ENCODE measurements at regions not wholly inside any gene's neighbourhood (a gene's known extent, or its start where the extent isn't known, plus 50 kb on each side); places are given as distances from the start of the nearest gene placed in this dataset.

DNA sequence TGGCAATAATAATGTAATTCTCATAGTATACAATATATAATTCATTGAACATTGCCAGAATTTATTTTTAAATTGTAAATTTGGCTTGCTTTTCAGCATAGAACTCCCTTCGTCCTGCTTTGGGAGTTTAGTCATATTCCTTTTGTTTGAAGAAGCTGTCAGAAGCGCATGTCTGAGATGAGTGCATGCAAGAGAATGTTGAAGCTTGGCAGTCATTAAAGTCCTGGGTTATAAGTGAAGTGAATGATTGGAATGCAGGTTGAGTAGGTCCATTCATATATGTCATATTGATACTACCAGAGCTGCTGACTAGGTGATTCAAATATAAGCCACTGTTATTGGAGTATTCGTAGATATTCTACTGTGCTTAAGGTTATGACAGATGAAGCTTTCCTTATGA, 243.6 kb upstream of the MDFIC2 start:
- TF ChIP-seq CC2D1A (IDR thresholded peaks at IDR 0.05) (no peak), RBM22 (IDR thresholded peaks at IDR 0.05; ENCODE audit: low read depth, low read length, poor library complexity, severe bottlenecking) (no peak), XRCC5 (IDR thresholded peaks at IDR 0.05; ENCODE audit: low read depth, low read length) (no peak), KDM1A (IDR thresholded peaks at IDR 0.05) (no peak), PHF8 (IDR thresholded peaks at IDR 0.05; ENCODE audit: borderline replicate concordance, low read length) (no peak), HDGF (IDR thresholded peaks at IDR 0.05) (no peak), FOS (IDR thresholded peaks at IDR 0.05; ENCODE audit: extremely low read depth, insufficient read length) (no peak), ELF1 (tag; IDR thresholded peaks at IDR 0.05) (no peak)
- TF ChIP-seq, protein P1, sequence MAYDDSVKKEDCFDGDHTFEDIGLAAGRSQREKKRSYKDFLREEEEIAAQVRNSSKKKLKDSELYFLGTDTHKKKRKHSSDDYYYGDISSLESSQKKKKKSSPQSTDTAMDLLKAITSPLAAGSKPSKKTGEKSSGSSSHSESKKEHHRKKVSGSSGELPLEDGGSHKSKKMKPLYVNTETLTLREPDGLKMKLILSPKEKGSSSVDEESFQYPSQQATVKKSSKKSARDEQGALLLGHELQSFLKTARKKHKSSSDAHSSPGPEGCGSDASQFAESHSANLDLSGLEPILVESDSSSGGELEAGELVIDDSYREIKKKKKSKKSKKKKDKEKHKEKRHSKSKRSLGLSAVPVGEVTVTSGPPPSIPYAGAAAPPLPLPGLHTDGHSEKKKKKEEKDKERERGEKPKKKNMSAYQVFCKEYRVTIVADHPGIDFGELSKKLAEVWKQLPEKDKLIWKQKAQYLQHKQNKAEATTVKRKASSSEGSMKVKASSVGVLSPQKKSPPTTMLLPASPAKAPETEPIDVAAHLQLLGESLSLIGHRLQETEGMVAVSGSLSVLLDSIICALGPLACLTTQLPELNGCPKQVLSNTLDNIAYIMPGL (CRISPR knock-in tag; IDR thresholded peaks at IDR 0.05) = no peak
- TF ChIP-seq, protein P2, sequence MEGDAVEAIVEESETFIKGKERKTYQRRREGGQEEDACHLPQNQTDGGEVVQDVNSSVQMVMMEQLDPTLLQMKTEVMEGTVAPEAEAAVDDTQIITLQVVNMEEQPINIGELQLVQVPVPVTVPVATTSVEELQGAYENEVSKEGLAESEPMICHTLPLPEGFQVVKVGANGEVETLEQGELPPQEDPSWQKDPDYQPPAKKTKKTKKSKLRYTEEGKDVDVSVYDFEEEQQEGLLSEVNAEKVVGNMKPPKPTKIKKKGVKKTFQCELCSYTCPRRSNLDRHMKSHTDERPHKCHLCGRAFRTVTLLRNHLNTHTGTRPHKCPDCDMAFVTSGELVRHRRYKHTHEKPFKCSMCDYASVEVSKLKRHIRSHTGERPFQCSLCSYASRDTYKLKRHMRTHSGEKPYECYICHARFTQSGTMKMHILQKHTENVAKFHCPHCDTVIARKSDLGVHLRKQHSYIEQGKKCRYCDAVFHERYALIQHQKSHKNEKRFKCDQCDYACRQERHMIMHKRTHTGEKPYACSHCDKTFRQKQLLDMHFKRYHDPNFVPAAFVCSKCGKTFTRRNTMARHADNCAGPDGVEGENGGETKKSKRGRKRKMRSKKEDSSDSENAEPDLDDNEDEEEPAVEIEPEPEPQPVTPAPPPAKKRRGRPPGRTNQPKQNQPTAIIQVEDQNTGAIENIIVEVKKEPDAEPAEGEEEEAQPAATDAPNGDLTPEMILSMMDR (IDR thresholded peaks at IDR 0.05 in 2 of 3, conservative IDR thresholded peaks at IDR 0.05 in 1 of 3; ENCODE audit: insufficient read depth in 2 of 3, low read depth in 1 of 3, low read length in 3 of 3) = no peak
- TF ChIP-seq, protein P3, sequence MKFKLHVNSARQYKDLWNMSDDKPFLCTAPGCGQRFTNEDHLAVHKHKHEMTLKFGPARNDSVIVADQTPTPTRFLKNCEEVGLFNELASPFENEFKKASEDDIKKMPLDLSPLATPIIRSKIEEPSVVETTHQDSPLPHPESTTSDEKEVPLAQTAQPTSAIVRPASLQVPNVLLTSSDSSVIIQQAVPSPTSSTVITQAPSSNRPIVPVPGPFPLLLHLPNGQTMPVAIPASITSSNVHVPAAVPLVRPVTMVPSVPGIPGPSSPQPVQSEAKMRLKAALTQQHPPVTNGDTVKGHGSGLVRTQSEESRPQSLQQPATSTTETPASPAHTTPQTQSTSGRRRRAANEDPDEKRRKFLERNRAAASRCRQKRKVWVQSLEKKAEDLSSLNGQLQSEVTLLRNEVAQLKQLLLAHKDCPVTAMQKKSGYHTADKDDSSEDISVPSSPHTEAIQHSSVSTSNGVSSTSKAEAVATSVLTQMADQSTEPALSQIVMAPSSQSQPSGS (CRISPR knock-in tag; IDR thresholded peaks at IDR 0.05) = no peak
